ENCODE measurements at regions not wholly inside any gene's neighbourhood (a gene's known extent, or its start where the extent isn't known, plus 50 kb on each side); places are given as distances from the start of the nearest gene placed in this dataset.
A peak's percentile ranks its signal among the peaks of the same experiment; 100 is the strongest.

GRCh38 chr20:16212790-16213189 lies 360.5 kb downstream of the KIF16B start:
- no peak for DNase-seq (ENCODE audit: extremely low spot score in 2 of 2)
- H3K36me3 ChIP-seq, result no peaks in the 10 kb centered on the region
- TF ChIP-seq POLR2A (IDR thresholded peaks at IDR 0.05) (no peak), CTCF (IDR thresholded peaks at IDR 0.05) (no peak)
- intact Hi-C loops (cut with DNase I), result no loop called here
- H3K9me3 ChIP-seq, result no peaks in the 10 kb centered on the region
- H3K27ac ChIP-seq, result no peak overlapping the region
- no peaks in the 10 kb centered on the region for H3K27me3 ChIP-seq
- no peaks in the 10 kb centered on the region for H3K4me1 ChIP-seq
- H3K4me3 ChIP-seq, result no peak overlapping the region

- H3K4me1 ChIP-seq, result no peaks in the 10 kb centered on the region
- DNase-seq (ENCODE audit: extremely low spot score in 2 of 2), result no peak
- H3K27ac ChIP-seq, result no peak overlapping the region
- intact Hi-C loops (cut with DNase I), result no loop called here
- H3K9me3 ChIP-seq, result no peaks in the 10 kb centered on the region
- H3K36me3 ChIP-seq, result no peaks in the 10 kb centered on the region
- no peak for TF ChIP-seq POLR2A (IDR thresholded peaks at IDR 0.05)
- no peak for TF ChIP-seq CTCF (IDR thresholded peaks at IDR 0.05)
- no peak for TF ChIP-seq POLR2AphosphoS5 (IDR thresholded peaks at IDR 0.05; ENCODE audit: insufficient read depth in 1 of 2, low read depth in 1 of 2)
- no peaks in the 10 kb centered on the region for H3K27me3 ChIP-seq
- no peak overlapping the region for H3K4me3 ChIP-seq
These were observed 363.3 kb downstream of the KIF16B start for GRCh38 chr20:16209951-16210361.

DNA sequence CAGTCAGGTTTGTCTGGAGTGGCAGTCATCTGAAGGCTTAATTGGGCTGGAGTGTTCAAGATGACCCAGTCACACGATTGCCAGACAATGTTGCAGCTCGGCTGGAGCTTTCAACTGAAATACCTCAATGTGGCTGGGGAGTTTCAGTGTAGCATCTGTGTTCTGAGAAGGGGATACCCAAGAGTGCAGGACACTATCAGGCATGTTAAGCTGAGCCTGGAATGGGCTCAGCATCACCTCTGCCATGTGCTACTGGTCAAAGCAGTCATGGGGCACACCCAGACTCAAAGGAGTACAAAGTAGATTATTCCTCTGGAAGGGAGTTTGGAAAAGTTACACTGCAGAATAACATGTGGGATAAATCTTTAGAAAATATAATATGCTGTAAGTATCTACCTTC lies 363.9 kb downstream of the KIF16B start:
- Histone ChIP-seq H3K27ac (no peak overlapping the region), H3K4me3 (no peak overlapping the region), H3K36me3 (no peaks in the 10 kb centered on the region), H3K27me3 (no peaks in the 10 kb centered on the region), H3K4me1 (no peaks in the 10 kb centered on the region), H3K9me3 (no peaks in the 10 kb centered on the region)
- intact Hi-C loops (cut with DNase I), result no loop called here
- no peak for TF ChIP-seq CTCF (IDR thresholded peaks at IDR 0.05)
- TF ChIP-seq POLR2AphosphoS5 (IDR thresholded peaks at IDR 0.05; ENCODE audit: insufficient read depth in 1 of 2, low read depth in 1 of 2), result no peak
- no peak for TF ChIP-seq POLR2A (IDR thresholded peaks at IDR 0.05)
- peak in 1 of 2 donors; percentile 78 for DNase-seq (ENCODE audit: extremely low spot score in 2 of 2)

DNA sequence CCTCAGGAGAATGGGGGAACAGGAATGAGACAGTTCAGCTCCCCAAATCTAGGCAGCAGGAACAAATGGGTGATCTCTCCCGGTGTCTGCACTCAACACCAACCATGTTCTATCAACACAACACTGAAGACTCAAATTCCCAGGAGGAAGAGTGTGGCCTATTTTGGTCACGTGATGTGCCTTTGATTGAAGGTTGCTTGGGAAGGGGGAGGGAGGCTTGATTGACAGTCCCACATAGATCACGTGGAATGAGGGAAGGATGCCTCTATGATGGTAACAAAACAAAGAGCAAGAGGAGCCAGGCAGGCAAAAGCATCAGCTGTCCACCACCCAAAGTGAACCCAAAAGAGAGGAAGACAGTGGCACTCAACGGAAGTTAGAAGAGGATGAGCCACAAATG lies 364.8 kb downstream of the KIF16B start:
- no peaks in the 10 kb centered on the region for H3K36me3 ChIP-seq
- intact Hi-C loops (cut with DNase I), result no loop called here
- H3K9me3 ChIP-seq, result no peaks in the 10 kb centered on the region

DNA sequence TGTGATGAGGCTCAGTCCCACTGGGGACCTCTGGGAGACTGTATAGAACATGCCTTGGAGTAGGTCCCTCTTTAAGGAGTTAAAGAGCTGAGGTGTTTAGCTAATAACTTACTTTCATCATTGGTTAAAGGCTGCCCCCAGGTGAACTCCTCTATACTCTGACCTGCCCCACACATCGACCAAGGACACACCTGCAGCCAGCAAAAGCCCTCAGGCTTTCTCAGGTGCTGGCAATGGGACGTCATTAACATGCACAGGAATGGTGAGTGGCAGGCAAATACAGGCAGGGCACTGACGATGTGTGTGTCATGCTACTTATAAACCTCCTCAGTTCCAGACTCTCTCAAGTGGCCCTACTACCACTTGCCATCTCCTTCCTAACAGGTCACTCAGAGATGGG lies 366.4 kb downstream of the KIF16B start:
- Histone ChIP-seq H3K27ac (no peak overlapping the region), H3K4me3 (no peak overlapping the region), H3K9me3 (no peaks in the 10 kb centered on the region), H3K4me1 (no peaks in the 10 kb centered on the region), H3K27me3 (no peaks in the 10 kb centered on the region), H3K36me3 (no peaks in the 10 kb centered on the region)
- TF ChIP-seq POLR2A (IDR thresholded peaks at IDR 0.05) (no peak), POLR2AphosphoS5 (IDR thresholded peaks at IDR 0.05; ENCODE audit: insufficient read depth in 1 of 2, low read depth in 1 of 2) (no peak), CTCF (IDR thresholded peaks at IDR 0.05) (no peak)
- DNase-seq (ENCODE audit: extremely low spot score in 2 of 2), result no peak
- intact Hi-C loops (cut with DNase I), result no loop called here

More for the DNA sequence above, 364.8 kb downstream of the KIF16B start:
- Histone ChIP-seq H3K27me3 (no peaks in the 10 kb centered on the region), H3K27ac (no peak overlapping the region), H3K4me1 (no peaks in the 10 kb centered on the region), H3K4me3 (no peak overlapping the region)
- TF ChIP-seq POLR2AphosphoS5 (IDR thresholded peaks at IDR 0.05; ENCODE audit: insufficient read depth in 1 of 2, low read depth in 1 of 2) (no peak), POLR2A (IDR thresholded peaks at IDR 0.05) (no peak), CTCF (IDR thresholded peaks at IDR 0.05) (no peak)
- DNase-seq (ENCODE audit: extremely low spot score in 2 of 2), result peak in 1 of 2 donors; percentile 67
